HCT116 (cell line): ENCODE measurements at regions not wholly inside any gene's neighbourhood (a gene's known extent, or its start where the extent isn't known, plus 50 kb on each side); places are given as distances from the start of the nearest gene placed in this dataset.

Source experiments
- ATAC-seq: fragments of 200-7000 bp; cut with Tn5 transposase; 2 replicates; pipeline ENCODE4 v1.9.1; 2020; ENCODE audit warnings: mild to moderate bottlenecking, moderate library complexity
- BruUV-seq: library from RNA; stranded (reverse); fragments of 400-500 nt; replicated peaks from 2 replicates; lab custom pipeline; 2021; lab: Mats Ljungman, UMichigan
- CTCF ChIA-PET: fragments of 300-600 bp; sonication (Branson Sonifier 250); formaldehyde crosslinking; loops from one replicate; lab custom pipeline; 2021; ENCODE audit warnings: antibody characterized with exemption; lab: Charles Lee
- POLR2A ChIA-PET: fragments of 300-600, 350-600 bp; sonication (Branson Sonifier 250); formaldehyde crosslinking; loops from one replicate; lab custom pipeline; 2021; ENCODE audit warnings: antibody characterized with exemption; lab: Charles Lee
- RAD21 ChIA-PET, 2 experiments: fragments of 300-600 bp; sonication (Branson Sonifier 250); formaldehyde crosslinking; loops; one replicate each; lab custom pipeline; 2023; ENCODE audit warnings: low total read pairs in 2 of 2; ENCODE audit not compliant: uncharacterized antibody in 2 of 2, unreplicated experiment in 2 of 2, low non-redundant PET in 1 of 2; lab: Charles Lee
- DNase-seq: peaks from one replicate; pipeline ENCODE4 v3.0.0-alpha.2; 2010; ENCODE audit warnings: low read depth, low spot score
- H2AFZ ChIP-seq: fragments of 200-600 bp; shearing (Covaris generic), sonication (generic); 2 replicates; pipeline ENCODE4 v1.6.1; 2017; ENCODE audit warnings: low read depth, mixed run types, mixed read lengths, antibody characterized with exemption, low read length; ENCODE audit not compliant: poor library complexity, severe bottlenecking
- H3K27ac ChIP-seq: 2 replicates; pipeline ENCODE4 v1.5.1; 2012; ENCODE audit warnings: low read depth, low read length
- H3K27me3 ChIP-seq: fragments of 200-600 bp; sonication (generic); 2 replicates; pipeline ENCODE4 v1.6.1; 2016; ENCODE audit warnings: mixed run types, low read length, mixed read lengths; ENCODE audit not compliant: insufficient read depth
- H3K36me3 ChIP-seq, 2 experiments: fragments of 200-500 bp in 1 of 2; fragments of 200-600 bp in 1 of 2; sonication (Bioruptor generic) in 1 of 2; sonication (generic) in 1 of 2; 2 replicates each; pipeline versions ENCODE4 v1.5.1 to v1.6.1; 2014 to 2016; ENCODE audit warnings: low read length in 2 of 2, inconsistent platforms in 1 of 2, mixed read lengths in 1 of 2, mixed run types in 1 of 2; ENCODE audit not compliant: insufficient read depth in 2 of 2, control insufficient read depth in 1 of 2
- H3K4me1 ChIP-seq, 2 experiments: fragments of 200-600 bp in 1 of 2; sonication (generic) in 1 of 2; 2 replicates each; pipeline versions ENCODE4 v1.5.1 to v1.6.1; 2012 to 2017; ENCODE audit warnings: low read length in 2 of 2, inconsistent platforms in 1 of 2, mild to moderate bottlenecking in 1 of 2, mixed read lengths in 1 of 2, mixed run types in 1 of 2, moderate library complexity in 1 of 2; ENCODE audit not compliant: insufficient read depth in 2 of 2, control insufficient read depth in 1 of 2
- H3K4me2 ChIP-seq: fragments of 200-600 bp; sonication (generic); 2 replicates; pipeline ENCODE4 v1.6.1; 2017; ENCODE audit warnings: mixed run types, low read length, mixed read lengths
- H3K4me3 ChIP-seq, 2 experiments: fragments of 200-600 bp in 1 of 2; sonication (generic) in 1 of 2; replicated peaks in 1 of 2; 2 replicates each; pipeline ENCODE4 v1.5.1; 2011 to 2016; ENCODE audit warnings: low read length in 2 of 2, control low read depth in 1 of 2, low read depth in 1 of 2, mild to moderate bottlenecking in 1 of 2, mixed read lengths in 1 of 2, mixed run types in 1 of 2
- H3K79me2 ChIP-seq: fragments of 200-600 bp; sonication (generic); 2 replicates; pipeline ENCODE4 v1.6.1; 2017; ENCODE audit warnings: mild to moderate bottlenecking, mixed run types, low read length, moderate library complexity, mixed read lengths; ENCODE audit not compliant: insufficient read depth
- H3K9ac ChIP-seq: fragments of 200-600 bp; sonication (generic); 2 replicates; pipeline ENCODE4 v1.6.1; 2016; ENCODE audit warnings: low read length, mixed read lengths
- H3K9me2 ChIP-seq: fragments of 200-600 bp; sonication (generic), shearing (Covaris generic); 2 replicates; pipeline ENCODE4 v1.6.1; 2017; ENCODE audit warnings: mixed run types, mild to moderate bottlenecking, moderate library complexity; ENCODE audit not compliant: insufficient read depth
- H3K9me3 ChIP-seq, 2 experiments: fragments of 200-500 bp in 1 of 2; fragments of 200-600 bp in 1 of 2; sonication (Bioruptor generic) in 1 of 2; sonication (generic) in 1 of 2; 2 replicates each; pipeline ENCODE4 v1.6.1; 2014 to 2017; ENCODE audit warnings: low read length in 2 of 2, mixed read lengths in 2 of 2, inconsistent platforms in 1 of 2, low read depth in 1 of 2, mild to moderate bottlenecking in 1 of 2, mixed run types in 1 of 2, moderate library complexity in 1 of 2; ENCODE audit not compliant: control insufficient read depth in 1 of 2, insufficient read depth in 1 of 2
- H4K20me1 ChIP-seq: fragments of 200-600 bp; sonication (generic), shearing (Covaris generic); 2 replicates; pipeline ENCODE4 v1.6.1; 2017; ENCODE audit warnings: mixed run types, mild to moderate bottlenecking, moderate library complexity; ENCODE audit not compliant: insufficient read depth
- CBX3 ChIP-seq: IDR thresholded peaks from 2 replicates; pipeline ENCODE4 v1.6.1; 2012; ENCODE audit warnings: low read depth
- EGR1 ChIP-seq: IDR thresholded peaks from 2 replicates; pipeline ENCODE4 v1.6.1; 2012; ENCODE audit warnings: low read depth
- ELF1 ChIP-seq: IDR thresholded peaks from 2 replicates; pipeline ENCODE4 v1.6.1; 2012; ENCODE audit warnings: low read depth, borderline replicate concordance
- EZH2 ChIP-seq: fragments of 200-600 bp; sonication (generic); IDR thresholded peaks from 2 replicates; pipeline ENCODE4 v1.6.1; 2017; ENCODE audit warnings: antibody characterized with exemption, mixed run types
- SIN3A ChIP-seq: IDR thresholded peaks from 2 replicates; pipeline ENCODE4 v1.6.1; 2012; ENCODE audit warnings: low read depth
- SP1 ChIP-seq: IDR thresholded peaks from 2 replicates; pipeline ENCODE4 v1.6.1; 2012; ENCODE audit warnings: low read depth
- SRF ChIP-seq: IDR thresholded peaks from 2 replicates; pipeline ENCODE4 v1.6.1; 2012; ENCODE audit warnings: low read depth
- TCF7L2 ChIP-seq: IDR thresholded peaks from 2 replicates; pipeline ENCODE4 v1.7.0; 2011; ENCODE audit warnings: borderline replicate concordance, inconsistent platforms; ENCODE audit not compliant: insufficient read depth, insufficient read length; ENCODE audit errors: extremely low read depth
- YY1 ChIP-seq: IDR thresholded peaks from 2 replicates; pipeline ENCODE4 v1.6.1; 2011; ENCODE audit warnings: low read length, low read depth, moderate library complexity, mild to moderate bottlenecking; ENCODE audit not compliant: insufficient replicate concordance; ENCODE audit errors: extremely low read depth
- ZNF274 ChIP-seq: fragments of 200-500 bp; sonication (Bioruptor generic); IDR thresholded peaks from 2 replicates; pipeline ENCODE4 v1.6.1; 2014; ENCODE audit warnings: mild to moderate bottlenecking, low read depth, low read length, inconsistent platforms
- intact Hi-C: fragments of 100-400 bp; cut with micrococcal nuclease; formaldehyde crosslinking; loops from 2 replicates; pipeline ENCODE4 v1.10.0; 2022
- TF ChIP-seq, protein P1 (sequence below): IDR thresholded peaks from 2 replicates; pipeline ENCODE4 v1.6.1; 2012
- TF ChIP-seq, protein P2 (sequence below), 3 experiments: fragments of 200-600 bp in 1 of 3; sonication (generic) in 1 of 3; IDR thresholded peaks in 2 of 3; conservative IDR thresholded peaks in 1 of 3; 2 replicates each; pipeline ENCODE4 v1.5.1; 2012 to 2017; ENCODE audit warnings: low read depth in 2 of 3, low read length in 2 of 3, antibody characterized with exemption in 1 of 3, borderline replicate concordance in 1 of 3, control low read depth in 1 of 3, mild to moderate bottlenecking in 1 of 3, mixed read lengths in 1 of 3, mixed run types in 1 of 3, moderate library complexity in 1 of 3; ENCODE audit not compliant: insufficient read depth in 1 of 3

DNA sequence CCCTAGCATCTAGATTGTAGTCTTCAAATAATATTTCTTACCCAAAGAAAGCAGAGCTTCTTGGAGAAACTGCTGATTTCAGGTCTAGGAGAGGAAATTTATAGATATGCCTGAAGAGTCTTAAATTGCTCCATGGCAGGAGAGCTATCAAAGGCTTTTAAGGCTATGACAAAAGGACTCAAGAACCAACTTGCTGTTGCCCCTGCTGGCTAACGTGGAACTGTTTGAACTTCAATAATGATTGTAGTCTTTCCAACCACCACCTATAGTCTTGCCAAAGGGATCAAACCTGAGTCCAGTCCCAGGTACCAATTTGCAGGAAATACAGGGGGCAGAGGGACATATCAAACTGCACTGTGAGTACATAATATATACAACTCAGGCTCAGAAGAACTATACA, 336.2 kb upstream of the ESRRG start:
- intact Hi-C loops = no loop called here
- no peak overlapping the region for H3K27ac ChIP-seq
- ATAC-seq = no peak
- POLR2A ChIA-PET = no interaction called here
- no peak overlapping the region for H2AFZ ChIP-seq
- no peaks in the 10 kb centered on the region for H3K27me3 ChIP-seq
- H3K9me2 ChIP-seq = no peaks in the 10 kb centered on the region
- H3K36me3 ChIP-seq = no peaks in the 10 kb centered on the region
- H3K79me2 ChIP-seq = no peaks in the 10 kb centered on the region
- DNase-seq = no peak
- H3K4me2 ChIP-seq = no peak overlapping the region
- BruUV-seq = no TSS peak
- TF ChIP-seq EGR1 (no peak), SP1 (no peak), TCF7L2 (no peak), CBX3 (no peak), ELF1 (no peak), YY1 (no peak), SRF (no peak), SIN3A (no peak), EZH2 (no peak), ZNF274 (no peak)
- TF ChIP-seq, protein P1, sequence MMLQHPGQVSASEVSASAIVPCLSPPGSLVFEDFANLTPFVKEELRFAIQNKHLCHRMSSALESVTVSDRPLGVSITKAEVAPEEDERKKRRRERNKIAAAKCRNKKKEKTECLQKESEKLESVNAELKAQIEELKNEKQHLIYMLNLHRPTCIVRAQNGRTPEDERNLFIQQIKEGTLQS = no peak
- TF ChIP-seq, protein P2, sequence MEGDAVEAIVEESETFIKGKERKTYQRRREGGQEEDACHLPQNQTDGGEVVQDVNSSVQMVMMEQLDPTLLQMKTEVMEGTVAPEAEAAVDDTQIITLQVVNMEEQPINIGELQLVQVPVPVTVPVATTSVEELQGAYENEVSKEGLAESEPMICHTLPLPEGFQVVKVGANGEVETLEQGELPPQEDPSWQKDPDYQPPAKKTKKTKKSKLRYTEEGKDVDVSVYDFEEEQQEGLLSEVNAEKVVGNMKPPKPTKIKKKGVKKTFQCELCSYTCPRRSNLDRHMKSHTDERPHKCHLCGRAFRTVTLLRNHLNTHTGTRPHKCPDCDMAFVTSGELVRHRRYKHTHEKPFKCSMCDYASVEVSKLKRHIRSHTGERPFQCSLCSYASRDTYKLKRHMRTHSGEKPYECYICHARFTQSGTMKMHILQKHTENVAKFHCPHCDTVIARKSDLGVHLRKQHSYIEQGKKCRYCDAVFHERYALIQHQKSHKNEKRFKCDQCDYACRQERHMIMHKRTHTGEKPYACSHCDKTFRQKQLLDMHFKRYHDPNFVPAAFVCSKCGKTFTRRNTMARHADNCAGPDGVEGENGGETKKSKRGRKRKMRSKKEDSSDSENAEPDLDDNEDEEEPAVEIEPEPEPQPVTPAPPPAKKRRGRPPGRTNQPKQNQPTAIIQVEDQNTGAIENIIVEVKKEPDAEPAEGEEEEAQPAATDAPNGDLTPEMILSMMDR (IDR thresholded peaks at IDR 0.05 in 2 of 3, conservative IDR thresholded peaks at IDR 0.05 in 1 of 3; ENCODE audit: borderline replicate concordance in 1 of 3, insufficient read depth in 1 of 3, low read depth in 2 of 3, low read length in 2 of 3) = no peak
- H3K4me1 ChIP-seq = no peaks in the 10 kb centered on the region
- H3K9ac ChIP-seq = no peak overlapping the region
- CTCF ChIA-PET = no interaction called here
- H3K4me3 ChIP-seq = no peak overlapping the region
- no peaks in the 10 kb centered on the region for H3K9me3 ChIP-seq
- H4K20me1 ChIP-seq = no peaks in the 10 kb centered on the region
- RAD21 ChIA-PET = no interaction called here
